GM19238 (cell line): ENCODE measurements at regions not wholly inside any gene's neighbourhood (a gene's known extent, or its start where the extent isn't known, plus 50 kb on each side); places are given as distances from the start of the nearest gene placed in this dataset.

Source experiments
- DNase-seq: peaks from one replicate; pipeline ENCODE4 v3.0.0; 2011; ENCODE audit warnings: low spot score; ENCODE audit not compliant: insufficient read length

DNA sequence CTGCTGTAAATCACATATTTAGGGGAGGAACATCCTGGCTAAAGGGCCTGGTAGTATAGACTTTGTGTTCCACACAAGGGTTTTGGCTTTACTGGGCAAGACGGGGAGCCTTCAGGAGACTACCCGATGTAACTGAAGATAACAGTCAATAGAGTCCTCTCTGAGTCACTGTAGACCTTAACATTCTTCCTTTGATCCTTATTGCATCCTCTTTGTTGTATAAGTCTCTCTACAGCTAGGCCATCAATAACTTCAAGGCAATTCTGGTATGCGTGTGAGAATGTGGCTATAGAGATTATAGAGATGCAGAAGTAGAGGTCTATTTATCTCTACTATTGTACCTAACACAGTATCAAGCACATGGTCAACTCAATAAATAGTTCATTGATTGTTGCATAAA, 67.3 kb upstream of the STK32A start:
- no peak for DNase-seq

DNA sequence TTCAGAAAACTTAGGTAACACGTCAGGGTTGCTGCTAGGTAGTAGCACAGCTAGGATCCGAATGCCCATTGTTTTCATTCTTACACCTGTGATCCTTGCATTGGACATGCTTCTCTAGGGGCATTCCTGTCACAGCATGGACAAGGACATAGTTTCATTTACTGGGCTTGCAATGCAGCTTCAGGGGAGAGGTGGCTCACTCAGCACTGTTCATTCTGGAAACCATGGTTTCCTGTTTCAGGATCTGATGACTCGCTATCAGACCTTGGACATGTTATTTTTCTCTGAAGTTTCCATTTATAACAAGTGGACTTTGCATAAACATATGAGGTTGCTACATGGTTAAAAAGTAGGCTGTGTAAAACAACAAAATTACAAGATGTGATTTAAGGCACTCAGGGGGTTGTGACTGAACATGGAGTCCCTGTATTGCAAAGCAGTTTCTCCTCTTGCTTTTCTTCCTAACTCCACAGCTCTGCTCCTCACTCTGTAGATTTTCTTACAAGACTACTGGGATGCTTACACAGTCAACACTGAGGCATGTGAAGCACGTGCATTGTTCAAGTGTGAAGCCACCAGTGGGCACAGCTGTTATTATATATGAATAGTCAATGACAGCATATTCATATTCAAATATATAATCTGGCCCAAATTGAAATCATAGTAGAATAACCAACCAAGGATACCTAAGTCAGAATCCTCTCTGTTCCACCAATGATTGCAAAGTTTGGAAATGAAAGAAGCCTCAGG, 66.1 kb upstream of the STK32A start:
- no peak for DNase-seq

DNA sequence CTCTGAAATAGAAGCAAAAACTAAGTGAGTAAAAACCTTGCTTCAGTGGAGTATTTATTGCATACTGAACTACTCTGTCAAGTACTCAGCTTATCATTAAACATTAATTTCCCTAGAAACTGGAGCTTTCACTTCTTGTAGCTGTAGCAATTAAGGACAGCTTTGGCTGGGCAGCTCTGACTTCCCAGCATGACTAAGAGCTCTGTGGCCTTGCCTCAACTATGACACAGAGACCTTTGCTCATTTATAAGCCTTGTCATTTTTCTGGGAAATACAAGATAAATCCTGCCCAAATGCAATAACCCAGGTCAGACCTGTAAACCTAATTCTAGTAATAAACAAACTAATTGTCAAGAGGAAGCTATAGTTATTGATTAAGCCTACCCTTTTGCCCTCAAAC, 65.4 kb upstream of the STK32A start:
- no peak for DNase-seq

DNA sequence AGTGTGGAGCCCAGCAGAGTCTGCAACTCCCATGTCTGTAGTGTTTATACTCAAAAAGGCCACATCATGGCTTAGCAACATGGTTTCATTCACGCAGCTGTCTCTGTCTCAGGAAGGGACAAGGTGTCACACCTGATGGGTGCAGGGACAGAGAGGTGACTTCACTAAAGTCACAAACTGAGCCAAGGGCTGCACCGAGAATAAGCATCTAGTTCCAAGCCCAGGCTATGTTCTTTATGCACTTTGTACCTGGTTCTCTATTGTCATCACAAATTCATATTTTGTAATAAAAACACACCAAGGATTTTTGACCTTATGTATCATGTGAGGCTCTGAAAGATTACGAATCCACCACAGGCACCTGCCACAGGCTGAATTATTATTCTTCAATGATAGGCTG, 64.9 kb upstream of the STK32A start:
- no peak for DNase-seq

GRCh38 chr5:147170603-147171002, 64.2 kb upstream of the STK32A start:
- no peak for DNase-seq

DNA sequence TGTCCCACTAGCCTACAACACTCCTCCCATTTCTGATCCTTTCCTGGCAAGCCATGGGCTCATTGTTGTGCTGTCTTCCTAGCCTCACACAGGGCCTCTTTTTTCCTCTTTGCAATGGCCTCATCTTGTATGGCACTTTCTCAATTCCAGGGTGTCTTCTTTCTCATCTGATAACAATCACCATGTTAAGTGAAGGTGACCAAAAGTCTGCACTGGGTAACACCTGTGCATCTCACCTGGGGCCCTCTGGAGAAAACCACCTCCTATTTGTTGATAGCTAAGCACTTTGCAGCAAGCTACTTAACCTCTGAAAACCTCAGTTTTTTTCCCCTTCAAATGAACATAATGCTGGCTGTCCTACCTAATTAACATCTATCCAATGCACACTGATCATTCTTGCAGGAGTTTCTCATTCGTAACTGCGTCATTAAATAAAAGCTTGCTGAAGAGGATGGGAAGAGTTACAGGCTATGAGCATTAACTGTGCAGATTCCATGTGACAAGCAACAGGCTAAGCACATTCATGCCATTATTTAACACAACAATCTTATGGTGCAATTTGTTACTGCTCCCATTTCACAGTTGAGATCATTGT, 60.1 kb upstream of the STK32A start:
- DNase-seq, result no peak

- no peak for DNase-seq
Observed at GRCh38 chr5:147175516-147176097, 59.2 kb upstream of the STK32A start.

DNA sequence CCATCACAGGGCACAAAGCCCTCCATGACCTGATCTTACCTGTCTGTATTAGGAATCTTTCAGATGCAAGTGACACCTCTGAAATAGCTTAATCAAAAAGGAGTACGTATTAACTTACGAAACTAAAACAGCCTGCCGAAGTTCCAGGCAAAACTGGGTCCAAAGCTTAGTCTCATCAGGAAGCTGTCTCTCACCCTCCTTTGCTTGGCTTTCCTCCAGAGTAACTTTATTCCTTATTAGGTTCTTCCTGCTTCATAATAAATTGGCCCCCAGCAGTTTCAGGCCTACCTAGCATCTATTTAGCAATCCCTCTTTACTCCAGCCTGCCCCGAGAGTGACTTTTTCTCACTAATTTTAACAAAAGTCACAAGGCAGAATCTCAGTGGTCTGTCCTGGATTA, 58.4 kb upstream of the STK32A start:
- no peak for DNase-seq

DNA sequence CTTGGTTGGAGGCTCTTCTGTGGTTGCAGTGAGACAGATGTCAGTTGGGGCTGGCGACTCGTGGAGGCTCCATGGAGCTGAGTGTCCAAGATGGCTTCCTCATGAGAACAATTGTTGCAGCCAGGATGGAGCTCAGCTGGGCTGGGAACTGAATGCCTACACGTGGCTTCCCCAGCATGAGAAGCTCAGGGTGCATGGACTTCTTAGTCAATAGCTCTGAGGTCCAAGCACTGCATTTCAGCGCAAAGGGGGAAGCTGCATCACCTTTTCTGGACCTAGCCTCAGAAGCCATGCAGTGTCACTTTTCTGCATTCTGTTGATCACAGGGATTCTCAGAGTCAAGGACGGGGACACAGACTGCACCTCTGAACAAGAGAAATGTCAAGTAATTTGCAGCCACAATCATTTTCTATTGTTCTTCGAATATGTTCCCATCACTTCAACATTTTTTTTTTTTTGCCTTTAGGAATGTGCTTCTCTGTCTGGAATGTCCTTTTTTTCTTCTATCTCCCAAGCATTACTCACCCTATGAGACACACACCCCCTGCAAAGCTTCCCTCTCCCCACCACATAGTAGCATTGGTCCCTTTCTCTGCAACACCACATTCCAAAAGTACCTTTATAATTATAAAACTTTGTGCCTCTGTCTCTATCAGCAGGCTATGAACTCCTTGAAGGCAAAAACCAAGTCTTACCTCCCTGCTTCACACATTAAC, 57.5 kb upstream of the STK32A start:
- DNase-seq, result no peak

GRCh38 chr5:147179562-147180147, 55.2 kb upstream of the STK32A start:
- DNase-seq, result no peak

- no peak for DNase-seq
Observed at GRCh38 chr5:147180751-147181150, 54.1 kb upstream of the STK32A start.
